GM12891 (cell line): ENCODE measurements at regions not wholly inside any gene's neighbourhood (a gene's known extent, or its start where the extent isn't known, plus 50 kb on each side); places are given as distances from the start of the nearest gene placed in this dataset.
"Not testable (repeated sequence)": the region's sequence is repeated elsewhere in the genome, so short reads cannot be mapped to it uniquely, and the experiment has no call there.

Experiments used
- DNase-seq: peaks from one replicate; pipeline ENCODE4 v3.0.0; 2011; ENCODE audit warnings: low spot score; ENCODE audit not compliant: insufficient read length
- FAIRE-seq: peaks from 2 replicates; lab custom pipeline; 2011; peaks lifted over from hg19 to GRCh38; lab: Jason Lieb, UNC
- PAX5 ChIP-seq: IDR thresholded peaks from 2 replicates; pipeline ENCODE4 v1.6.1; 2011; ENCODE audit warnings: low read length, moderate library complexity, mild to moderate bottlenecking; ENCODE audit not compliant: insufficient read depth, severe bottlenecking
- POLR2A ChIP-seq: IDR thresholded peaks from 2 replicates; pipeline ENCODE4 v1.6.1; 2011; ENCODE audit warnings: low read depth, low read length, control low read depth
- POLR2AphosphoS5 ChIP-seq: IDR thresholded peaks from 2 replicates; pipeline ENCODE4 v1.6.1; 2011; ENCODE audit warnings: low read depth, low read length, control low read depth
- POU2F2 ChIP-seq: IDR thresholded peaks from 2 replicates; pipeline ENCODE4 v1.6.1; 2011; ENCODE audit warnings: low read depth, mild to moderate bottlenecking, control low read depth, low read length, moderate library complexity
- SPI1 ChIP-seq: IDR thresholded peaks from 2 replicates; pipeline ENCODE4 v1.6.1; 2011; ENCODE audit warnings: low read depth, low read length, control low read depth
- TAF1 ChIP-seq: IDR thresholded peaks from 2 replicates; pipeline ENCODE4 v1.6.1; 2011; ENCODE audit warnings: low read depth, low read length, control low read depth

DNA sequence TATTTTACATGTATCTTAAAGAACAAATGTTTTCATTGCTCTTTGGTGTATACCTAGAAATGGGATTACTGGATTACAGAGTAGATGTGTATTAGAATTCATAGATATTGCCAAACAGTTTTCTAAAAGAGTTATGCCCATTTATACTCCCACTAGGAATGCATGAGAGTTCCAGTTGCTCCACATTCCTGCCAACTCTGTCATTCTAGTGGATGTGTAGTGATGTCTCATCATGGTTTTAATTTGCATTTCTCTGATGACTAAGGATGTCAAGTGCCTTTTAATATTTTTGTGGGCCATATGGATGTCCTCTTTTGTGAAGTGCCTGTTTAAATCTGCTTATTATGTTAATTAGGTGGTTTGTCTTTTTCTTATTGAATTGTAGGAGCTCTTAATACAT, 65.6 kb upstream of the BMP2K start:
- DNase-seq = no peak
- no peak for FAIRE-seq
- no peak for TF ChIP-seq POLR2A
- no peak for TF ChIP-seq SPI1
- no peak for TF ChIP-seq TAF1
- TF ChIP-seq POU2F2 = no peak
- no peak for TF ChIP-seq PAX5
- TF ChIP-seq POLR2AphosphoS5 = no peak

- no peak for DNase-seq
- TF ChIP-seq POLR2A (no peak), SPI1 (no peak), POU2F2 (no peak), POLR2AphosphoS5 (no peak), PAX5 (no peak)
- no peak for FAIRE-seq
These were observed 64.5 kb upstream of the BMP2K start for GRCh38 chr4:78711676-78712075.

DNA sequence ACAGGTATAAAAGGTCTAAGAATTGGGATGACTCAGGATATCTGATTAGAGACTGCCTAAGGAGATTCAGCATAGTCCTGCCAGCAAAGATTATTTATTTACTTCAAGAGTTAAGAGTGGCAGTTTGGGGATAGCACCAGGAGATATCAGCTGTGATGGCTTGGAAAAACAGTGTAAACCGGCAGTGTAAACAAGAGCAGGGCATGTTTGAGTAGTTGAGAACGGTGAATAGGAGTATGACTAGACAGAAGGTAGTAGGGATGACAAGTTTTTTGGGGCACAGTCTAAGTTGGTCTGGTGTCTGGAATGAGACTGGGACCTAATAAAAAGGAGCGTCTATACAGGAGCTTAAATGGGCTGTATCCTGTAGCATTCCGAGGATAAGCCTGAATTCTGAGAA, 61.6 kb upstream of the BMP2K start:
- DNase-seq, FAIRE-seq: not testable (repeated sequence)

GRCh38 chr4:78715372-78715771, 60.8 kb upstream of the BMP2K start:
- not testable (repeated sequence) for DNase-seq, FAIRE-seq

- DNase-seq, FAIRE-seq: not testable (repeated sequence)
These were observed 58.4 kb upstream of the BMP2K start for GRCh38 chr4:78717712-78718111.

- DNase-seq (no peak), FAIRE-seq (no peak)
- TF ChIP-seq POLR2A (no peak), PAX5 (no peak), POLR2AphosphoS5 (no peak), TAF1 (no peak), POU2F2 (no peak)
These were observed 55.9 kb upstream of the BMP2K start for GRCh38 chr4:78720204-78720603.

GRCh38 chr4:78720994-78721677, 55.0 kb upstream of the BMP2K start:
- FAIRE-seq (peak; percentile 56), DNase-seq (no peak)
- TF ChIP-seq SPI1 (peak; percentile 28; the same call in 1 of the 2 replicates), PAX5 (no peak), TAF1 (no peak), POU2F2 (no peak), POLR2A (no peak), POLR2AphosphoS5 (no peak)

- TF ChIP-seq TAF1 = no peak
- TF ChIP-seq POLR2AphosphoS5 = no peak
- FAIRE-seq = no peak
- DNase-seq = no peak
These were observed 54.4 kb upstream of the BMP2K start for GRCh38 chr4:78721747-78722146.

GRCh38 chr4:78722320-78722719, 53.8 kb upstream of the BMP2K start:
- DNase-seq (no peak), FAIRE-seq (no peak)
- TF ChIP-seq POLR2A = no peak

DNA sequence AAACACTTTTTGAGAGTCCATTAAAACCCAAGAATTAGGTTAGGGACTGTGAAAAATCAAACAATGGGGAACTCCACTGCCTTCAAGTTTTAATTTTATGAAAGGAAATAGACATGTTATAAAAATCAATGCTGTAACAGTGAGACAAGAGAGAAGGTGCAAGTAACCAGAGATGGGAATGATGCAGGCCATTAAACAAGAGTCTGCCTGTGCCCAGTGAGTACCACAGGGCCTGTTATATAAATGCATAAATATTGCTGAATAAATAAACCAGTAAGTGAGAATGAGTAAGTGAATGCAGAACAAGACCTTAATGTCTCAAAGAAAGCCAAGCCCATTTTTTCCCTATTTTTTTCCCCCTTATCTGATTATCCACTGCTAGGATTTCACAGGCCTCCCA, 53.3 kb upstream of the BMP2K start:
- DNase-seq (no peak), FAIRE-seq (no peak)
- TF ChIP-seq TAF1 (no peak), SPI1 (no peak), POLR2AphosphoS5 (no peak), POLR2A (no peak), PAX5 (no peak), POU2F2 (no peak)
